ENCODE measurements at regions not wholly inside any gene's neighbourhood (a gene's known extent, or its start where the extent isn't known, plus 50 kb on each side); places are given as distances from the start of the nearest gene placed in this dataset.
"Not testable (repeated sequence)": the region's sequence is repeated elsewhere in the genome, so short reads cannot be mapped to it uniquely, and the experiment has no call there.

- H2BK5ac ChIP-seq (ENCODE audit: low read depth, low read length, poor library complexity, severe bottlenecking); H3K56ac ChIP-seq (ENCODE audit: extremely low read depth, insufficient read depth, low read length); H3K4ac ChIP-seq (ENCODE audit: low read depth, low read length); POLR2A ChIA-PET (ENCODE audit: unreplicated experiment); H3K18ac ChIP-seq (ENCODE audit: low read depth, low read length); H3K9me1 ChIP-seq (ENCODE audit: insufficient read depth, low read length); H3K9ac ChIP-seq (ENCODE audit: low read depth, low read length); intact Hi-C loops (cut with micrococcal nuclease); H3K23ac ChIP-seq (ENCODE audit: low read depth, low read length); ATAC-seq (ENCODE audit: low read depth); CTCF ChIA-PET; H3K36me3 ChIP-seq (ENCODE audit: control insufficient read depth, insufficient read depth, low read length); H3K14ac ChIP-seq (replicated peaks; ENCODE audit: low read depth, low read length); H3K4me3 ChIP-seq (ENCODE audit: insufficient read depth, low read depth, low read length); H2AFZ ChIP-seq (replicated peaks; ENCODE audit: low read length, poor library complexity); H4K20me1 ChIP-seq (ENCODE audit: insufficient read depth, low read length); H3K4me1 ChIP-seq (ENCODE audit: control insufficient read depth, insufficient read depth, low read length); H2BK120ac ChIP-seq (ENCODE audit: low read depth, low read length); H3K4me2 ChIP-seq (ENCODE audit: low read depth, low read length); in situ Hi-C loops (cut with MboI; ENCODE audit: low sequenced_read_pairs); H4K5ac ChIP-seq (ENCODE audit: low read depth, low read length); H3K79me1 ChIP-seq (ENCODE audit: low read depth in 1 of 2, low read length in 2 of 2); H2AK9ac ChIP-seq (replicated peaks; ENCODE audit: low read depth, low read length, poor library complexity); H2BK15ac ChIP-seq (ENCODE audit: low read depth, low read length); BruUV-seq (replicated peaks); H2BK20ac ChIP-seq (ENCODE audit: low read depth, low read length); H4K91ac ChIP-seq (ENCODE audit: insufficient read depth, low read depth, low read length); DNase-seq; H2AK5ac ChIP-seq (ENCODE audit: low read depth, low read length); H3K27me3 ChIP-seq (ENCODE audit: control insufficient read depth, insufficient read depth, low read length); H3K9me3 ChIP-seq (ENCODE audit: control insufficient read depth, insufficient read depth, low read length); dilution Hi-C loops (cut with HindIII; ENCODE audit: low sequenced_read_pairs, unreplicated experiment); H4K8ac ChIP-seq (ENCODE audit: low read depth in 2 of 2, low read length in 2 of 2); H3K27ac ChIP-seq (ENCODE audit: insufficient read depth, low read length): not testable (repeated sequence)
- no CpG with 5 or more reads among the region's 4 CpGs for WGBS, 2 experiments (ENCODE audit: extremely low coverage in 2 of 2, insufficient read length in 1 of 2)
Observed at GRCh38 chr15:84534561-84535235, 66.1 kb upstream of the ZSCAN2 start.

- H3K18ac ChIP-seq (ENCODE audit: low read depth, low read length); DNase-seq; H3K4ac ChIP-seq (ENCODE audit: low read depth, low read length); H3K4me2 ChIP-seq (ENCODE audit: low read depth, low read length); H3K4me3 ChIP-seq (ENCODE audit: insufficient read depth, low read depth, low read length); CTCF ChIA-PET; H3K56ac ChIP-seq (ENCODE audit: extremely low read depth, insufficient read depth, low read length); H4K20me1 ChIP-seq (ENCODE audit: insufficient read depth, low read length); H3K27ac ChIP-seq (ENCODE audit: insufficient read depth, low read length); H2AFZ ChIP-seq (replicated peaks; ENCODE audit: low read length, poor library complexity); H3K27me3 ChIP-seq (ENCODE audit: control insufficient read depth, insufficient read depth, low read length); H3K9me3 ChIP-seq (ENCODE audit: control insufficient read depth, insufficient read depth, low read length); H3K4me1 ChIP-seq (ENCODE audit: control insufficient read depth, insufficient read depth, low read length); BruUV-seq (replicated peaks); H4K8ac ChIP-seq (ENCODE audit: low read depth in 2 of 2, low read length in 2 of 2); POLR2A ChIA-PET (ENCODE audit: unreplicated experiment); H4K91ac ChIP-seq (ENCODE audit: insufficient read depth, low read depth, low read length); dilution Hi-C loops (cut with HindIII; ENCODE audit: low sequenced_read_pairs, unreplicated experiment); ATAC-seq (ENCODE audit: low read depth); H2BK5ac ChIP-seq (ENCODE audit: low read depth, low read length, poor library complexity, severe bottlenecking); H2BK120ac ChIP-seq (ENCODE audit: low read depth, low read length); H3K36me3 ChIP-seq (ENCODE audit: control insufficient read depth, insufficient read depth, low read length); H2AK9ac ChIP-seq (replicated peaks; ENCODE audit: low read depth, low read length, poor library complexity); H4K5ac ChIP-seq (ENCODE audit: low read depth, low read length); in situ Hi-C loops (cut with MboI; ENCODE audit: low sequenced_read_pairs); H2BK15ac ChIP-seq (ENCODE audit: low read depth, low read length); H2BK20ac ChIP-seq (ENCODE audit: low read depth, low read length); H3K79me1 ChIP-seq (ENCODE audit: low read depth in 1 of 2, low read length in 2 of 2); H3K9me1 ChIP-seq (ENCODE audit: insufficient read depth, low read length); H3K23ac ChIP-seq (ENCODE audit: low read depth, low read length); H3K14ac ChIP-seq (replicated peaks; ENCODE audit: low read depth, low read length); H2AK5ac ChIP-seq (ENCODE audit: low read depth, low read length); intact Hi-C loops (cut with micrococcal nuclease); H3K9ac ChIP-seq (ENCODE audit: low read depth, low read length): not testable (repeated sequence)
- 75% methylated on average over 1 of the region's 3 CpGs; no CpG with 5 or more reads in 1 of the 2 experiments for WGBS, 2 experiments (ENCODE audit: extremely low coverage in 2 of 2, insufficient read length in 1 of 2)
Observed at GRCh38 chr15:84536181-84536580, 64.6 kb upstream of the ZSCAN2 start.

Data from IMR-90 (cell line).